ENCODE measurements at regions not wholly inside any gene's neighbourhood (a gene's known extent, or its start where the extent isn't known, plus 50 kb on each side); places are given as distances from the start of the nearest gene placed in this dataset.
A peak's percentile ranks its signal among the peaks of the same experiment; 100 is the strongest.

DNA sequence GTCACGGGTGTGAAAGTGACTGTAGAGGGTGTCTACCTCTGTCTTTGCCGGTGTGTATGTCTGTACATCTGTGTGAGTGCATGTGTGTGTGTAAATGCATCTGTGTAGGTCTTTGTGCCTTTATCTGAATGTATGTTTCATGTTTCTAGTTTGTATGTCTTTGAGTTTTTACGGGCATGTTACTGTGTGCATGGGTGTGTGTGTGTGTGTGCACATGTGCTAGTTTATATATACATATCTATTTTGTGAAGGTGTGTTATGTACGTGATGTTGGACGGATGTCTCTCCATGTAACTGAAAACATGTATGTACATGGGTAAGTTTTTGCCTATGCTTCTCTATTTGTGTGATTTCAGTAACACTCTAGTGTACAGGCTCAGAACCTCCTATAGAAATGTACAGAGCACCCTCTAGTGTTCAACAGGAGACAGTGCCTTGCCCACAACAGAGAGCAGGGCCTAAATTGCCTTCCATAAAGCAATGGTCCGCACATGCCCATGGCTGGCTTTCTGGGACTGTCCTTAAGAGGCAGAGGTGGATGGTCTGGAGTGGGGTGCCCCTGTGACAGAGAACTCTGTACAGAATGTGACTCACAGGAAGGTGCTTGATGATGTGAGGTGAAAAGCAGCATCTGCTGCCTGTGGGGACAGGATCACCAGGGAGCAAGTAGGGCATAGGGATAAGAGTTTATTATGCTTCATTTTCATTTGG is 343.5 kb downstream of the RAPGEF2 start:
- WGBS: 56% methylated on average over 6 of the region's 6 CpGs
- H3K9me3 ChIP-seq: no peaks in the 10 kb centered on the region
- intact Hi-C loops (cut with DNase I): no loop called here
- H3K27me3 ChIP-seq: no peaks in the 10 kb centered on the region
- H3K4me1 ChIP-seq: peaks cover 0 to 5% (median 0%) of the 10 kb centered on the region in 4 donors
- H3K27ac ChIP-seq (replicated peaks in 1 of 4): no peak overlapping the region
- no peaks in the 10 kb centered on the region for H3K36me3 ChIP-seq
- TF ChIP-seq CTCF (IDR thresholded peaks at IDR 0.05) (peak; percentile 72 to 92 (median 81)), POLR2A (IDR thresholded peaks at IDR 0.05; ENCODE audit: low read depth) (no peak)
- DNase-seq (ENCODE audit: extremely low spot score): no peak
- H3K4me3 ChIP-seq: no peak overlapping the region

GRCh38 chr4:159447296-159447695 is 344.4 kb downstream of the RAPGEF2 start:
- Histone ChIP-seq H3K4me3 (no peak overlapping the region), H3K27me3 (no peaks in the 10 kb centered on the region), H3K36me3 (no peaks in the 10 kb centered on the region), H3K27ac (replicated peaks in 1 of 4) (no peak overlapping the region), H3K9me3 (no peaks in the 10 kb centered on the region), H3K4me1 (peaks cover 0 to 5% (median 0%) of the 10 kb centered on the region in 4 donors)
- no peak for DNase-seq (ENCODE audit: extremely low spot score)
- no peak for TF ChIP-seq POLR2AphosphoS5 (IDR thresholded peaks at IDR 0.05)
- TF ChIP-seq POLR2A (IDR thresholded peaks at IDR 0.05; ENCODE audit: low read depth): no peak
- TF ChIP-seq EP300 (IDR thresholded peaks at IDR 0.05): no peak
- TF ChIP-seq CTCF (IDR thresholded peaks at IDR 0.05): no peak
- WGBS: 54% methylated on average over 4 of the region's 4 CpGs
- intact Hi-C loops (cut with DNase I): no loop called here

- Histone ChIP-seq H3K27ac (replicated peaks in 1 of 4) (no peak overlapping the region), H3K9me3 (no peaks in the 10 kb centered on the region), H3K4me3 (no peak overlapping the region), H3K36me3 (no peaks in the 10 kb centered on the region), H3K4me1 (peaks cover 0 to 4% (median 0%) of the 10 kb centered on the region in 4 donors), H3K27me3 (no peaks in the 10 kb centered on the region)
- intact Hi-C loops (cut with DNase I): no loop called here
- 93% methylated on average over 2 of the region's 2 CpGs for WGBS
- TF ChIP-seq CTCF (IDR thresholded peaks at IDR 0.05): no peak
- no peak for TF ChIP-seq POLR2A (IDR thresholded peaks at IDR 0.05; ENCODE audit: low read depth)
- DNase-seq (ENCODE audit: extremely low spot score): no peak
Measured at GRCh38 chr4:159451006-159451405, 348.1 kb downstream of the RAPGEF2 start.

GRCh38 chr4:159455675-159456237 is 352.9 kb downstream of the RAPGEF2 start:
- H3K4me1 ChIP-seq: no peaks in the 10 kb centered on the region
- no peak for DNase-seq (ENCODE audit: extremely low spot score)
- H3K9me3 ChIP-seq: no peaks in the 10 kb centered on the region
- WGBS: 41% methylated on average over 3 of the region's 3 CpGs
- intact Hi-C loops (cut with DNase I): no loop called here
- no peak overlapping the region for H3K27ac ChIP-seq (replicated peaks in 1 of 4)
- TF ChIP-seq POLR2A (IDR thresholded peaks at IDR 0.05; ENCODE audit: low read depth) (no peak), CTCF (IDR thresholded peaks at IDR 0.05) (peak; percentile 25 to 62 (median 43)), EP300 (IDR thresholded peaks at IDR 0.05) (no peak), POLR2AphosphoS5 (IDR thresholded peaks at IDR 0.05) (no peak)
- H3K27me3 ChIP-seq: no peaks in the 10 kb centered on the region
- no peak overlapping the region for H3K4me3 ChIP-seq
- H3K36me3 ChIP-seq: no peaks in the 10 kb centered on the region

DNA sequence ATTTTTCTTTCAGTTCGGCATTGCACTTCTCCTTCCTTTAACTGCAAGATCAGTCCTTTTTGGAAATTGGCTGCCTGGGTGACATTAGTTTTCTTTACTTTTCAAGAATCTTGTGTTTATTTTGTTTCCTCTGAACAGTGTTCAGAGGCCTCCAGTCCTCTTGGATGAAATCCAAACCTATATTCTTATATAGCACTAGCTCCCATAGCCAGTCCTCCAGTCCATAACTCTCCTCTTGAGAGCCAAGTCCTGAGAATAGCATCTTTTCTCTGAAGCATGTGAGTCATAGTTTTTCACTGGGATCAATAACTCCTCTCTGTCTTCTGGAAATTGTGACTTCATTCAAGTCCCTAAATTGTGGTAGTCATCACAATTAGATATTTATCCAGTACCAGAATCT is 357.5 kb downstream of the RAPGEF2 start:
- intact Hi-C loops (cut with DNase I): no loop called here
- DNase-seq (ENCODE audit: extremely low spot score): no peak
- Histone ChIP-seq H3K4me1 (no peaks in the 10 kb centered on the region), H3K27ac (replicated peaks in 1 of 4) (no peak overlapping the region), H3K36me3 (no peaks in the 10 kb centered on the region), H3K4me3 (no peak overlapping the region), H3K9me3 (peaks cover 0 to 20% (median 11%) of the 10 kb centered on the region in 4 donors), H3K27me3 (no peaks in the 10 kb centered on the region)
- 56% methylated on average over 1 of the region's 1 CpG for WGBS
- TF ChIP-seq POLR2A (IDR thresholded peaks at IDR 0.05; ENCODE audit: low read depth): no peak
- no peak for TF ChIP-seq EP300 (IDR thresholded peaks at IDR 0.05)
- TF ChIP-seq CTCF (IDR thresholded peaks at IDR 0.05): no peak
- TF ChIP-seq POLR2AphosphoS5 (IDR thresholded peaks at IDR 0.05): no peak

Measured in esophagus muscularis mucosa (tissue), 4 donors.